ENCODE measurements at regions not wholly inside any gene's neighbourhood (a gene's known extent, or its start where the extent isn't known, plus 50 kb on each side); places are given as distances from the start of the nearest gene placed in this dataset.

DNA sequence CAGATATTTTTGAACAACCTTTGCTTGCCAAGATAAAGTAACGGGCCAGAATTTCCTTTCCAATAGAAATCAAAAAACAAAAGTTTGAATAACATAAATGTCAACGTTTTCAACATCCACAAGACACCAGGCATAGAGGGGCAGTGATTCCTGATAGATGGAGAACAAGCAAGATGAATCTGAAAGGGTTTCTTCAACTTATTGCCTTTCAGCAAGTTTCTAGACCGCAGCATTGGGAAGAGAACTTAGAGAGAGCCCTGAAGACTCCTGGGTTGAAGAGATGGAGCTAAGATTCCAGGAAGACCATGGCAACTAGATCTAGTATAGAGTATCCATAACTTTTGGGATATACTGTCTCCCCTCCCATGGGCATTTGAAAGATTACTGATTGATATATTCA is 751.4 kb upstream of the CTNND2 start:
- no peak overlapping the region for H3K4me3 ChIP-seq (ENCODE audit: low read depth, low read length)
- no peak for DNase-seq (ENCODE audit: low read depth)
- TF ChIP-seq, protein P1, sequence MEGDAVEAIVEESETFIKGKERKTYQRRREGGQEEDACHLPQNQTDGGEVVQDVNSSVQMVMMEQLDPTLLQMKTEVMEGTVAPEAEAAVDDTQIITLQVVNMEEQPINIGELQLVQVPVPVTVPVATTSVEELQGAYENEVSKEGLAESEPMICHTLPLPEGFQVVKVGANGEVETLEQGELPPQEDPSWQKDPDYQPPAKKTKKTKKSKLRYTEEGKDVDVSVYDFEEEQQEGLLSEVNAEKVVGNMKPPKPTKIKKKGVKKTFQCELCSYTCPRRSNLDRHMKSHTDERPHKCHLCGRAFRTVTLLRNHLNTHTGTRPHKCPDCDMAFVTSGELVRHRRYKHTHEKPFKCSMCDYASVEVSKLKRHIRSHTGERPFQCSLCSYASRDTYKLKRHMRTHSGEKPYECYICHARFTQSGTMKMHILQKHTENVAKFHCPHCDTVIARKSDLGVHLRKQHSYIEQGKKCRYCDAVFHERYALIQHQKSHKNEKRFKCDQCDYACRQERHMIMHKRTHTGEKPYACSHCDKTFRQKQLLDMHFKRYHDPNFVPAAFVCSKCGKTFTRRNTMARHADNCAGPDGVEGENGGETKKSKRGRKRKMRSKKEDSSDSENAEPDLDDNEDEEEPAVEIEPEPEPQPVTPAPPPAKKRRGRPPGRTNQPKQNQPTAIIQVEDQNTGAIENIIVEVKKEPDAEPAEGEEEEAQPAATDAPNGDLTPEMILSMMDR (IDR thresholded peaks at IDR 0.05; ENCODE audit: insufficient read depth, low read depth, low read length): no peak

DNA sequence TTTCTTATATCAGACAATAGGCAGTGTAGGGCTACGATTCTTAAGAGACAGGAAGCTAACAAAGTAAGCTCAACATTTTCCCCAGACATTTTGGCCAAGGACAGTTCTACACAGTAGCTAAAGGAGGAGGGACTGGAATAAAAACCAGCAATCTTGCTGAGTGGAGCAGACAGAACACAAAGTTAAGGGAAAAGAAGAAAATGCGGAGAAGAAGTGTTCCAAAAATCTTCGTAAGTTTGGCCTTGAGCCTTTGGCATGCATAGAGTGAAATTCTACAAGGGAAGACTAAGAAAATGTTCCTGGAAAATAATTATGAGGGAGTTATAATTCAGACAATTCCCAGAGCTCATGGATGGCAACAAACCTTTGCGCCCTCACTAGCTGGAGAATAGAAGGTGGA is 748.0 kb upstream of the CTNND2 start:
- DNase-seq (ENCODE audit: low read depth): no peak
- TF ChIP-seq, protein P1 (IDR thresholded peaks at IDR 0.05; ENCODE audit: insufficient read depth, low read depth, low read length): no peak
- H3K4me3 ChIP-seq (ENCODE audit: low read depth, low read length): no peak overlapping the region

DNA sequence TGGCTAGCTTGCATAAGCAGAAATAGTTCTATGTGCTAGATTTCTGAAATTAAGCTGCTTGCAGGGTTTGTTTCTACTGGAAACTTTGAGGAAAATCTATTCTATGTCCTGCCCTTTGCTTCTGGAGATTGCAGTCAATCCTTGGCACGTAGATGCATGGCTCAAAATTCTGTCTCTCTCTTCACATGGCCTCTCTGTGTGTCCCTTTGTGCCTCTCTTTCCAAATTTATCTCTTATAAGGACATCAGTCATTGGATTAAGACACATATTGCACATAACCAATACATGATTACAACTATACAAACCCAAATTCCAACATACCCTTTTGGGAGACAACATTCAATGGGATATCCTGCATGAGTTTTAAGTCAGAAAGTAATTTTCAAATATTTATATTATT is 744.3 kb upstream of the CTNND2 start:
- TF ChIP-seq, protein P1 (IDR thresholded peaks at IDR 0.05; ENCODE audit: insufficient read depth, low read depth, low read length): no peak
- no peak overlapping the region for H3K4me3 ChIP-seq (ENCODE audit: low read depth, low read length)
- DNase-seq (ENCODE audit: low read depth): no peak

DNA sequence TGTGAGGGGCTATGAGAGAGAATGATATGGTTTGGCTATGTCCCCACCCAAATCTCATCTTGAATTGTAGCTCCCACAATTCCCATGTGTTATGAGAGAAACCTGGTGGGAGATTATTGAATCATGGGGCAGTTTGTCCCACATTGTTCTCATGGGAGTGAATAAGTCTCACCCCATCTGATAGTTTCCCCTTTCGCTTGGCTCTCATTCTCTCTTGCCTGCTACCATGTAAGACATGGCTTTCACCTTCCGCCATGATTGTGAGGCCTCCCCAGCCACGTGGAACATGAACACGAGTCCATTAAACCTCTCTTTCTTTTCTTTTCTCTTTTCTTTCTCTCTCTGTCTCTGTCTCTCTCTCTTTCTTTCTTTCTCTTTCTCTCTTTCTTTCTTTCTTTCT is 743.4 kb upstream of the CTNND2 start:
- TF ChIP-seq, protein P1 (IDR thresholded peaks at IDR 0.05; ENCODE audit: insufficient read depth, low read depth, low read length): no peak
- no peak overlapping the region for H3K4me3 ChIP-seq (ENCODE audit: low read depth, low read length)
- no peak for DNase-seq (ENCODE audit: low read depth)

DNA sequence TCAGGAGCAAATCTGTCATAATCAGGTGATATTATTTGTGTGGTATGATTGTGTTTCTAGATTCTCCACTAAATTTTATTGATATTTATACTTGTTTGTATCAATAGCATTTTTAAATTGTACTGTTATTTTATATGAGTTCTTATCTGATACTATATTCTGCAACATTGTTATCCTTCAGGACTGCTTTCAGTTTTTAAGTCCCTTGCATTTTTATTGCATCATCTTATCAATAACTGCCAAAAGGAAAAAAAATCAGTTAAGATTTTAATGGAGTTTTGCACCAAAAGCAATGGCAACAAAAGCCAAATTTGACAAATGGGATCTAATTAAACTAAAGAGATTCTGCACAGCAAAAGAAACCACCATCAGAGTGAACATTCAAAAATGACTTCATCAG is 741.3 kb upstream of the CTNND2 start:
- H3K4me3 ChIP-seq (ENCODE audit: low read depth, low read length): no peak overlapping the region
- TF ChIP-seq, protein P1 (IDR thresholded peaks at IDR 0.05; ENCODE audit: insufficient read depth, low read depth, low read length): no peak
- no peak for DNase-seq (ENCODE audit: low read depth)

DNA sequence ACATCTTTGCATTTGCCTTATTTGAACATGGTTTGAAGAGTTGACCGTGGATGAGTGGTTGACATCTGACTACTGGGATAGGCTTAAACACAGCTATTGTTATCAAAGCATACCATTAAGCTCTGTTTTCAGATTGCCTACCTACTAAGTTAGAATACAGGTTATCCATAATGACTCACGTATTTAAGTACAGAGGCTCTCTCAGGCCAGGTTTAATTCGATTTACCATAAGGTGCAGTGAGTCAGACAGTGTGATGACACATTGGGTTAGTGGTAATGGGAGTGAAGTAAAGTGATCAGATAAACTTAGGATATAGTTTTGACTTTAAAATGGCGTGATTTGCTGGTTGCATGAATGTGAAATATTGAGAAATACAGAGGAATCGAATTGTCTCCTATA is 732.0 kb upstream of the CTNND2 start:
- TF ChIP-seq, protein P1 (IDR thresholded peaks at IDR 0.05; ENCODE audit: insufficient read depth, low read depth, low read length): no peak
- H3K4me3 ChIP-seq (ENCODE audit: low read depth, low read length): no peak overlapping the region
- DNase-seq (ENCODE audit: low read depth): peak; percentile 14

DNA sequence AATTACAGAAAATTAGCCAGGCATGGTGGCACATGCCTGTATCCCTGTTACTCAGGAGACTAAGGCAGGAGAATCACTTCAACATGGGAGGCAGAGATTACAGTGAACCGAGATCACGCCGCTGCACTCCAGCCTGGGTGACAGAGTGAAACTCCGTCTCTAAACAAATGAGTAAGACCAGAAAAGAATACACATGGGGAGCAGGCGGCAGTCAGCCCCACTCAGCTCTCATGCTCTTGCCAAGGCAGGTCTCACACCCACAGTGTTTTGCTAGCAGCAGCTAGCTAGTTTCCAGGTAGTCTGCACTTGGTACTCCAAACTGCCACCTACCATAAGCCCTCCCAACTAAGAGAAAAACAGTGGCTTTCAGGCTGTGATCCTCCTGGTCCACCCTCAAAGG is 722.3 kb upstream of the CTNND2 start:
- H3K4me3 ChIP-seq (ENCODE audit: low read depth, low read length): no peak overlapping the region
- DNase-seq (ENCODE audit: low read depth): no peak
- TF ChIP-seq, protein P1 (IDR thresholded peaks at IDR 0.05; ENCODE audit: insufficient read depth, low read depth, low read length): no peak

Data from fibroblast of villous mesenchyme (primary cell).